Esophagus muscularis mucosa (tissue), 3 donors: ENCODE measurements at regions not wholly inside any gene's neighbourhood (a gene's known extent, or its start where the extent isn't known, plus 50 kb on each side); places are given as distances from the start of the nearest gene placed in this dataset.

Experiments
- CTCF ChIP-seq, 3 experiments: fragments of 200-600 bp in 2 of 3; fragments of 450-650 bp in 1 of 3; sonication (generic) in 2 of 3; IDR thresholded peaks; one replicate each; pipeline ENCODE4 v1.5.1; 2017 to 2019; ENCODE audit warnings: antibody characterized with exemption in 3 of 3, mild to moderate bottlenecking in 2 of 3, moderate library complexity in 1 of 3
- POLR2AphosphoS5 ChIP-seq, 2 donors: sonication (generic); formaldehyde crosslinking; IDR thresholded peaks; one replicate each; pipeline ENCODE4 v1.6.1; 2017; ENCODE audit warnings: antibody characterized with exemption in 2 of 2

- TF ChIP-seq CTCF (IDR thresholded peaks at IDR 0.05): no peak
- no peak for TF ChIP-seq POLR2AphosphoS5 (IDR thresholded peaks at IDR 0.05)
These were observed 151.5 kb upstream of the SLC38A2 start for GRCh38 chr12:46523863-46524770.
